ENCODE measurements at regions not wholly inside any gene's neighbourhood (a gene's known extent, or its start where the extent isn't known, plus 50 kb on each side); places are given as distances from the start of the nearest gene placed in this dataset.

DNA sequence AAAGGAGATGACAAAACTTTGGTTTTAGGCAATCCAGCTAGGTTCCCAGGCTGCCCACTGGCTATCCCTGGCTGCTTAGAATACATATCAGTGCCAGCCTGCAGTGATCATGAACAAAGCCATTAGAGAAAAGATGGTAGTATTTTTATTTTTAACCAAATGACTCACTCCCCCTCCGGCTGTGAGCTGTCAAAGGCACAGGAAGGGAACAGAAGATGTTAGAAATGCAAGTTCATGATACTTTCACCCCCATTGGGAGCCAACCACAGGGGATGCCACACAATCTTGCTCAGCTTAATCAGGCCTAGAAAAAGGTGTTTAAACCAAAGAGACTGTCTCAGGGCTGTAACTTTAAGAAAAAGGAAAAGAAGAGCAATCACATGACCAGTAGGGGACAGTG lies 70.3 kb upstream of the ASTN2 start:
- no peak for DNase-seq

DNA sequence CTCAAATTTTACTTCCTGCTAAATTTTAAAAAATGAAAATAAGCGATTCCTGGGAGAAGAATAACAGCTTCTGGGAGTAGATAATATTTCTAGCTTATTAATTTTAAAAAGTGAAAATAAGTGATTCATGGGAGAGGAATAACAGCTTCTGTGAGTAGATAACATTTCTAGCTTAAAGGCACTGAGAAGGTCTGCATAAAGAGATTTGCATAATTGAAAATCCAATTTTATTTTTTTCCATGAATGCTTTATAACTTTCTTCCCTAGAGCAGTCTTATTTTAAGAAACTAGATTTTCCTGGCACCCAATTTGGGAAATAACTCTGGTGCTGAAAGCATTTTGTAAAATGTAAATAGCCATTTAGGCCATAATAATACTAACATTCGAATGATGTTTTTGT lies 65.9 kb upstream of the ASTN2 start:
- DNase-seq, result no peak

DNA sequence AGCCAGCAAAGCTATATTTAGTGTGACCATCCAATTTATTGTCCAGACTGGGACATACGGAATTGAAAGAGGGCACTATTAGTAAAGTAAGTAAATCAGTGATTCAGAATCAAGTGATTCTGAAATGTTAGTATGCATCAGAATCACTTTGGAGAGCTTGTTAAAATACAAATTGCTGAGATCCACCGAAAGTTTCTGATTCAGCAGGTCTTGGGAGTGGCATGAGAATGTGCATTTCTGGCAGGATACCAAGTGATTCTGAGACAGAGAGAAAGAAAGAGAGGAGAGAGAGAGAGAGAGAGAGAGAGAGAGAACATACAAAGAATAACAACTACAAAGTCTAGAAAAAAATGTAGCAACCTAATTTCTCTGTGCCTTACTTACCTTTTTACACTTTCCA lies 65.4 kb upstream of the ASTN2 start:
- DNase-seq, result no peak

DNA sequence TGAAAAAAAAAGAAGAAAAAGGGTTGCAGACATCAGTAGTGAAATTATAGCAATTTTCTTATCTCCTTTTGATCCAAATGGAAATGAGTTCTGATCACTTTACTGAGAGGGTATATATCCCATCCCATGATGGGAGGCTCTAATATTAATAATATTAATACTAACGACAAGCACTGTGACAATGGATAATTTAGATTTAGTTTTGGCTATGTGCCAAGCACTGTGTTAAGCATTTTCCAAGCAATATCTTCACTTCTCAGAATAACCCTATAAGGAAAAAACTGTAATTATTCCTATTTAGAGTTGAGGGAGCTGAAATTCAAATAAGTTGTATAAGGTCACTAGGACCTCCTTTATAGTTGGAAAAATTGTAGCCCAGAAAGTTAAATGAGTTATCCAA lies 58.4 kb upstream of the ASTN2 start:
- DNase-seq, result no peak

GRCh38 chr9:117470902-117471301 lies 56.0 kb upstream of the ASTN2 start:
- DNase-seq, result no peak

GRCh38 chr9:117470455-117470854 lies 55.6 kb upstream of the ASTN2 start:
- no peak for DNase-seq

DNA sequence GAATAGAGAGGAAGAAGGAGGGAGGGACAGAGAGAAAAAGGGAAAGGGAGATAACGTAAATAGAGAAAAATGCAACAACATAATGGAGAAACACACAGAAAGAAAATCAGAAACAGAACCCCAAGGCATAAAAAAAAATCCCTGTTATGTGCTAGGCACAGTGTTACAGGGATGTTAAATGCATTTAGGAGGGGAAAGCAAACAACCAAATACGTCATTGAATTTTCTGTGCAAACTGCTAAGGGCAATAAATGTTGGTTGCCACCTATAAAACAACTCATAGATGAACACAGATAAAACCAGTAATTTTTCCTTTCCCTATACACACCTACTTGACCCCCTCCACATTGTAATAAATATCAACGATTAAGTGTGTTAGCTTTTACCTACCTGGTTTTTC lies 51.3 kb upstream of the ASTN2 start:
- DNase-seq, result no peak

DNA sequence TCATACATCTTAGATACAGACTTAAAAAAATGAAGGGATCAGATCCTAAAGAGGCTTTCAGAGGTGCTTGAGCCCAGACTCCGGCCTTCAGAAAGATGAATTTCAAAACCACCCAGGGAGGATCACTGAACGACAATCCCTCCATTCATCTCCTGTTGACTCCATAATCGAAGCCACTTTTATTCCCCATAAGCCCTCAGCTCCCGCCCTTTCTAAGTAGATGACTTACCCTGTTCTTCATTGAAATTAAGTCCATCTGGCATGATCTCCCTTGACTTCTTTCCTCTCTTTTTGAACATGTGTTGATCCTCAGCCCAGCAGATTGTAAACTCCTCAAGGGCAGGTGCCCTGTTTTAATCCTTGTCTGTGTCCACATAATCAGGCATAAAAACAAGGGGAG lies 50.8 kb upstream of the ASTN2 start:
- no peak for DNase-seq

DNA sequence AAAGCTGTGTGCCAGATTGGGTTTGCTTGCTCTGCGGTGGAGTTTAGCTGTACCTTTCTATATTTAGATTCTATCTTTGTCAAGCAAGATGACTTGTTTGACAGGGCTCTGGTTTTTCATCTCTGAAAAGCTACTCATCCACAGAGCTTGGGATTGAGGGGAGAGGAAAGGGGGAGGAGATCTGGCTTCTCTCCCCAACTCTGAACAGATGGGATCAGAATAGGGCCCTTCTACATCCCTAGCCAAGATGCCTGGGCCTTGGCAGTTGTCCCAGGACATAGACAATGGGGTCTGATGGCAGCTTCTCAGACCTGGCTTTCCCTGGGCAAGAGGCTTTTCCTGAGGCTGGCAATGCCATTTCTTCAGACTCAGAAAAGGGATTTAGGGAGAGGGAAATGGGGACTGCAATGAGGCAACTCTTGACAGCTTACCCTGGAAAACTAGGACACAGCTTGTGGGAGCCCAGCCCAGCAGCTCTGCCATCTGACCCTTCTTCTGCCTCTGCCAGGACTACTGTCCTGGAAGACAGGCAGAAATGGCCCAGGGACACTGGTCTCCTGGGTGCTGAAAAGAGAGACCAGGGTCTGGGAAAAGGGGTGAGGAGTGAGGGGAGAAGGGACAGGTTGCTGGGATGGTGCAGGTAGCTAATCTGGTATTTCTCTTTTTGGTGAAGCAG lies 50.2 kb upstream of the ASTN2 start:
- DNase-seq, result no peak

Data from activated CD4-positive, alpha-beta T cell treated with anti-CD3 and anti-CD28 coated beads for 1 hour (primary cell).